ENCODE measurements at regions not wholly inside any gene's neighbourhood (a gene's known extent, or its start where the extent isn't known, plus 50 kb on each side); places are given as distances from the start of the nearest gene placed in this dataset.

DNA sequence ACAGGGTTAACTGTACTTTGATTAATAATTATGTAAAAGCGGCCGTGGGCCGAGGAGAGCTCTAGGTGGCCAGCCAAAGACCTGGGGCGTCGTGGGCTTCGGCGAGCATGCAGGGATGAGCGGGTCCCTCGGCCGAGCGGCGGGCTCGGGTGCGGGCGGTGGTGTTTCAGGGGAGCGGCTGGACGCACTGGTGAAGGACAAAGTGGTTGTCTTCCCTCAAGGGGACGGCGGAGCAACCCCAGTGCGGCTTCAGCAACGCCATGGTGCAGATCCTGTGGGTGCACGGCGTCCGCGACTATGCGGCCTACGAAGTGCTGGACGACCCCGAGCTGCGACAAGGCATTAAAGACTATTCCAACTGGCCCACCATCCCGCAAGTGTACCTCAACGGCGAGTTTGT lies 103.0 kb upstream of the C1GALT1C1 start:
- TF ChIP-seq CTCF (IDR thresholded peaks at IDR 0.05; ENCODE audit: low read depth, low read length, missing input control) = no peak
- TF ChIP-seq MAX (IDR thresholded peaks at IDR 0.05) = no peak
- no peak for TF ChIP-seq YY1 (IDR thresholded peaks at IDR 0.05)
- no peak for TF ChIP-seq RAD21 (IDR thresholded peaks at IDR 0.05)
- no peak for TF ChIP-seq JUND (IDR thresholded peaks at IDR 0.05)
- TF ChIP-seq, protein P1, sequence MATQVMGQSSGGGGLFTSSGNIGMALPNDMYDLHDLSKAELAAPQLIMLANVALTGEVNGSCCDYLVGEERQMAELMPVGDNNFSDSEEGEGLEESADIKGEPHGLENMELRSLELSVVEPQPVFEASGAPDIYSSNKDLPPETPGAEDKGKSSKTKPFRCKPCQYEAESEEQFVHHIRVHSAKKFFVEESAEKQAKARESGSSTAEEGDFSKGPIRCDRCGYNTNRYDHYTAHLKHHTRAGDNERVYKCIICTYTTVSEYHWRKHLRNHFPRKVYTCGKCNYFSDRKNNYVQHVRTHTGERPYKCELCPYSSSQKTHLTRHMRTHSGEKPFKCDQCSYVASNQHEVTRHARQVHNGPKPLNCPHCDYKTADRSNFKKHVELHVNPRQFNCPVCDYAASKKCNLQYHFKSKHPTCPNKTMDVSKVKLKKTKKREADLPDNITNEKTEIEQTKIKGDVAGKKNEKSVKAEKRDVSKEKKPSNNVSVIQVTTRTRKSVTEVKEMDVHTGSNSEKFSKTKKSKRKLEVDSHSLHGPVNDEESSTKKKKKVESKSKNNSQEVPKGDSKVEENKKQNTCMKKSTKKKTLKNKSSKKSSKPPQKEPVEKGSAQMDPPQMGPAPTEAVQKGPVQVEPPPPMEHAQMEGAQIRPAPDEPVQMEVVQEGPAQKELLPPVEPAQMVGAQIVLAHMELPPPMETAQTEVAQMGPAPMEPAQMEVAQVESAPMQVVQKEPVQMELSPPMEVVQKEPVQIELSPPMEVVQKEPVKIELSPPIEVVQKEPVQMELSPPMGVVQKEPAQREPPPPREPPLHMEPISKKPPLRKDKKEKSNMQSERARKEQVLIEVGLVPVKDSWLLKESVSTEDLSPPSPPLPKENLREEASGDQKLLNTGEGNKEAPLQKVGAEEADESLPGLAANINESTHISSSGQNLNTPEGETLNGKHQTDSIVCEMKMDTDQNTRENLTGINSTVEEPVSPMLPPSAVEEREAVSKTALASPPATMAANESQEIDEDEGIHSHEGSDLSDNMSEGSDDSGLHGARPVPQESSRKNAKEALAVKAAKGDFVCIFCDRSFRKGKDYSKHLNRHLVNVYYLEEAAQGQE (IDR thresholded peaks at IDR 0.05) = no peak

Data from liver (tissue), 3 donors.